ENCODE measurements at regions not wholly inside any gene's neighbourhood (a gene's known extent, or its start where the extent isn't known, plus 50 kb on each side); places are given as distances from the start of the nearest gene placed in this dataset.

- TF ChIP-seq, protein P1, sequence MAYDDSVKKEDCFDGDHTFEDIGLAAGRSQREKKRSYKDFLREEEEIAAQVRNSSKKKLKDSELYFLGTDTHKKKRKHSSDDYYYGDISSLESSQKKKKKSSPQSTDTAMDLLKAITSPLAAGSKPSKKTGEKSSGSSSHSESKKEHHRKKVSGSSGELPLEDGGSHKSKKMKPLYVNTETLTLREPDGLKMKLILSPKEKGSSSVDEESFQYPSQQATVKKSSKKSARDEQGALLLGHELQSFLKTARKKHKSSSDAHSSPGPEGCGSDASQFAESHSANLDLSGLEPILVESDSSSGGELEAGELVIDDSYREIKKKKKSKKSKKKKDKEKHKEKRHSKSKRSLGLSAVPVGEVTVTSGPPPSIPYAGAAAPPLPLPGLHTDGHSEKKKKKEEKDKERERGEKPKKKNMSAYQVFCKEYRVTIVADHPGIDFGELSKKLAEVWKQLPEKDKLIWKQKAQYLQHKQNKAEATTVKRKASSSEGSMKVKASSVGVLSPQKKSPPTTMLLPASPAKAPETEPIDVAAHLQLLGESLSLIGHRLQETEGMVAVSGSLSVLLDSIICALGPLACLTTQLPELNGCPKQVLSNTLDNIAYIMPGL (CRISPR knock-in tag; IDR thresholded peaks at IDR 0.05; ENCODE audit: borderline replicate concordance): no peak
- no peak for TF ChIP-seq HDAC2 (IDR thresholded peaks at IDR 0.05)
- TF ChIP-seq JUNB (IDR thresholded peaks at IDR 0.05): no peak
- no peak for TF ChIP-seq RCOR1 (IDR thresholded peaks at IDR 0.05; ENCODE audit: low read depth, low read length)
- no peak for TF ChIP-seq TP53 (CRISPR knock-in tag; IDR thresholded peaks at IDR 0.05)
- no peak for TF ChIP-seq RFX5 (IDR thresholded peaks at IDR 0.05)
These were observed 153.3 kb downstream of the PTPRU start (continued) for GRCh38 chr1:29389533-29390041.

DNA sequence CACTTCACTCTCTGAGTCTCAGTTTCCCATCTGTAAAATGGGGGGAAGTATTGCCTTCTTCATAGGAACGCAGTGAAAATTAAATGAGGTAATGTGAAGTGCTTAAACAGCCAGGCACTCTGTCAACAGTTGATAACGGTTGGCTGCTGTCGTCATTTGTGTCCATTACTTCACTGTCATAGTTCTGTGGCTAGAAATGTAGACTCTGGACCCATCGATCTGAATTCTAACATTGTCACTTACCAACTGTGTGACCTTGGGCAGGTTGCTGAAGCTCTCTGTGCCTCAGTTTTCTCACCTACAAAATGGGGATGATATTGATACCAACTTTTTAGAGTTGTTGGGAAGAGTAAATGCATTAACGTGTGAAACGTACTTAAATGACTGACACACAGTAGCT is 152.6 kb downstream of the PTPRU start:
- 24% methylated on average over 6 of the region's 6 CpGs for WGBS (ENCODE audit: missing lambda C conversion rate)
- Histone ChIP-seq H3K4me3 (no peak overlapping the region), H3K27ac (no peak overlapping the region), H3K4me2 (no peak overlapping the region), H3K9me3 (no peaks in the 10 kb centered on the region), H3K4me1 (no peaks in the 10 kb centered on the region)
- ChIA-PET POLR2A (no interaction called here), CTCF (no interaction called here)
- FAIRE-seq (no peak), ATAC-seq (no peak), DNase-seq (ENCODE audit: low read depth in 1 of 2, low spot score in 1 of 2) (no peak)
- TF ChIP-seq RAD21 (conservative IDR thresholded peaks at IDR 0.05 in 1 of 2, IDR thresholded peaks at IDR 0.05 in 1 of 2) (no peak), POLR2AphosphoS2 (conservative IDR thresholded peaks at IDR 0.05; ENCODE audit: low read length) (no peak)

DNA sequence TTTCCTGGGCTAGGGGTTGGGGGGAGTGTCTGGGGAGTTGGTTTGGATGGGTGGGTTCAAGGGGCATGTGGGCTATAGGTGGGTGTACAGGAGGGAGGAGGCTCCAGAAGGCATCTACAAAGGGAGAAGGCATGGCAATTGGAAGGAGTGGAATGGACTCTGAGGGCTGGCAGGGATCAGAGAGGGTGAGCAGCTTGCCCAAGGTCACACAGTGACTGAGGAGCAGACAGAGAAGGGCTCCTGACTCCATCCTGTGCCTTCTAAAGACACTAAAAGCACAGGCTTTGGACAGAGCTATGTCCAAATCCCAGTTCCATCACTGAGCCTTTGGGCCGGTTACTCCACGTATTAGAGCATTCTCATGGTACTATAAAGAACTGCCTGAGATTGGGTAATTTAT is 151.8 kb downstream of the PTPRU start:
- DNase-seq (ENCODE audit: low read depth in 1 of 2, low spot score in 1 of 2): no peak
- ChIA-PET POLR2A (no interaction called here), CTCF (no interaction called here)
- TF ChIP-seq POLR2A (IDR thresholded peaks at IDR 0.05; ENCODE audit: low read length) (no peak), NFE2L2 (conservative IDR thresholded peaks at IDR 0.05; ENCODE audit: low read length) (no peak), CBX8 (IDR thresholded peaks at IDR 0.05) (no peak), FOSB (CRISPR knock-in tag; IDR thresholded peaks at IDR 0.05) (no peak), ZC3H11A (IDR thresholded peaks at IDR 0.05) (no peak), RAD21 (conservative IDR thresholded peaks at IDR 0.05 in 1 of 2, IDR thresholded peaks at IDR 0.05 in 1 of 2) (no peak), FOSL2 (IDR thresholded peaks at IDR 0.05) (no peak), FOSL2 (CRISPR knock-in tag; IDR thresholded peaks at IDR 0.05) (no peak), HOXB13 (CRISPR knock-in tag; IDR thresholded peaks at IDR 0.05; ENCODE audit: low read depth) (no peak), RARB (CRISPR knock-in tag; IDR thresholded peaks at IDR 0.05) (no peak), EHF (CRISPR knock-in tag; IDR thresholded peaks at IDR 0.05) (no peak), REST (IDR thresholded peaks at IDR 0.05) (no peak), NPAS2 (CRISPR knock-in tag; IDR thresholded peaks at IDR 0.05; ENCODE audit: borderline replicate concordance) (no peak), TFCP2L1 (CRISPR knock-in tag; IDR thresholded peaks at IDR 0.05) (no peak), CBX2 (IDR thresholded peaks at IDR 0.05; ENCODE audit: borderline replicate concordance, low read depth) (no peak)
- TF ChIP-seq, protein P2, sequence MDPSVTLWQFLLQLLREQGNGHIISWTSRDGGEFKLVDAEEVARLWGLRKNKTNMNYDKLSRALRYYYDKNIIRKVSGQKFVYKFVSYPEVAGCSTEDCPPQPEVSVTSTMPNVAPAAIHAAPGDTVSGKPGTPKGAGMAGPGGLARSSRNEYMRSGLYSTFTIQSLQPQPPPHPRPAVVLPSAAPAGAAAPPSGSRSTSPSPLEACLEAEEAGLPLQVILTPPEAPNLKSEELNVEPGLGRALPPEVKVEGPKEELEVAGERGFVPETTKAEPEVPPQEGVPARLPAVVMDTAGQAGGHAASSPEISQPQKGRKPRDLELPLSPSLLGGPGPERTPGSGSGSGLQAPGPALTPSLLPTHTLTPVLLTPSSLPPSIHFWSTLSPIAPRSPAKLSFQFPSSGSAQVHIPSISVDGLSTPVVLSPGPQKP (IDR thresholded peaks at IDR 0.05; ENCODE audit: low read depth, low read length): no peak
- TF ChIP-seq, protein P3, sequence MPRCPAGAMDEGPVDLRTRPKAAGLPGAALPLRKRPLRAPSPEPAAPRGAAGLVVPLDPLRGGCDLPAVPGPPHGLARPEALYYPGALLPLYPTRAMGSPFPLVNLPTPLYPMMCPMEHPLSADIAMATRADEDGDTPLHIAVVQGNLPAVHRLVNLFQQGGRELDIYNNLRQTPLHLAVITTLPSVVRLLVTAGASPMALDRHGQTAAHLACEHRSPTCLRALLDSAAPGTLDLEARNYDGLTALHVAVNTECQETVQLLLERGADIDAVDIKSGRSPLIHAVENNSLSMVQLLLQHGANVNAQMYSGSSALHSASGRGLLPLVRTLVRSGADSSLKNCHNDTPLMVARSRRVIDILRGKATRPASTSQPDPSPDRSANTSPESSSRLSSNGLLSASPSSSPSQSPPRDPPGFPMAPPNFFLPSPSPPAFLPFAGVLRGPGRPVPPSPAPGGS (IDR thresholded peaks at IDR 0.05): no peak
- TF ChIP-seq, protein P4, sequence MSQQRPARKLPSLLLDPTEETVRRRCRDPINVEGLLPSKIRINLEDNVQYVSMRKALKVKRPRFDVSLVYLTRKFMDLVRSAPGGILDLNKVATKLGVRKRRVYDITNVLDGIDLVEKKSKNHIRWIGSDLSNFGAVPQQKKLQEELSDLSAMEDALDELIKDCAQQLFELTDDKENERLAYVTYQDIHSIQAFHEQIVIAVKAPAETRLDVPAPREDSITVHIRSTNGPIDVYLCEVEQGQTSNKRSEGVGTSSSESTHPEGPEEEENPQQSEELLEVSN (IDR thresholded peaks at IDR 0.05; ENCODE audit: borderline replicate concordance, low read depth): no peak
- H3K27ac ChIP-seq: no peak overlapping the region
- H3K4me3 ChIP-seq: no peak overlapping the region
- H3K4me1 ChIP-seq: no peaks in the 10 kb centered on the region
- WGBS (ENCODE audit: missing lambda C conversion rate): 83% methylated on average over 2 of the region's 2 CpGs
- no peak overlapping the region for H3K4me2 ChIP-seq
- H3K9me3 ChIP-seq: no peaks in the 10 kb centered on the region
- ATAC-seq: no peak
- no peak for FAIRE-seq
